ENCODE measurements at regions not wholly inside any gene's neighbourhood (a gene's known extent, or its start where the extent isn't known, plus 50 kb on each side); places are given as distances from the start of the nearest gene placed in this dataset.

DNA sequence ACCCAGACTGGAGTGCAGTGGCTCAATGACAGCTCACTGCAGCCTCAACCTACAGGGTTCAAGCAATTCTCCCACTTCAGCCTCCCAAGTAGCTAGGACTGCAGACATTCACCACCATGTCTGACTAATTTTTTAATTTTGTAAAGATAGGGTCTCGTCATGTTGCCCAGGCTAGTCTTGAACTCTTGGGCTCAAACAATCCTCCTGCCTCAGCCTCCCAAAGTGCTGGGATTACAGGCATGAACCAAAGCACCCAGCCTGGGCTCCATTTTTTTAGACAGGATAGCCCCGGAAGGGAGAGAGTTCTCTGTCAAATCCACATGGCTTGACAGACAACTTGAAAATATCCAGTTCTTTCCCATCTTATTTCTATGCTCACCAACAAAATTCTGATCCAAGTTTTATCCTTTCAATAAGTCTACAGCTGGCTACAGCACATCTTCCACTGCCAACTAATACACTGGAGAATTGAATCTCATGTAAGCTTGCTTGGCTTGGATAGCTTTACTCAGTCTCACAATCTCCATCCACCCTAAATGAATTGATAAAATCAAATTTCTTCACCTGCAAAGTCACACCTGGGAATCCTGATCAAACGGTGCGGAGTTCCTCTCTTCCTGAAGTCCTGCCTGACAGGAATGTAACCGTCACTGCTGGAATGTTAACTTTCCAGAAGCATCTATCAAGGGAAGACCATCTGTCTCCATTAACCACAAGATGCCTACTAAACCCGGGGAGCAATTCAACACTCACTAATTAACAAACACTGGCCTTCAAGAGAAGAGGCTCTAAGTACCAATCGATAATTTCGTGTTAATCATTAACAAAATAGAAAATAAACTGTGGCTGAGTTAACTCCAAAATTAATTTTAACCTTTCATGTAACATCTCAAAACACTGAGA is 239.7 kb upstream of the MKLN1 start:
- Histone ChIP-seq H3K79me2 (ENCODE audit: control insufficient read depth, insufficient read depth, low read length) (peaks cover 17% of the 10 kb centered on the region), H3K9me1 (ENCODE audit: control insufficient read depth, extremely low read depth, insufficient read depth, low read length) (no peaks in the 10 kb centered on the region), H3K4me1 (ENCODE audit: control insufficient read depth, extremely low read depth, insufficient read depth, low read length) (no peaks in the 10 kb centered on the region), H3K9ac (ENCODE audit: control insufficient read depth, extremely low read depth, insufficient read depth, low read length) (no peak overlapping the region), H3K27me3 (ENCODE audit: control insufficient read depth, extremely low read depth, insufficient read depth, low read length) (no peaks in the 10 kb centered on the region), H3K4me2 (ENCODE audit: control insufficient read depth, extremely low read depth, insufficient read depth, low read depth, low read length) (no peak overlapping the region), H3K9me3 (ENCODE audit: control insufficient read depth, low read depth, low read length) (no peaks in the 10 kb centered on the region), H3K4me3 (ENCODE audit: control insufficient read depth in 2 of 3, extremely low read depth in 1 of 3, insufficient read depth in 2 of 3, low read depth in 1 of 3, low read length in 3 of 3) (no peak overlapping the region), H3K36me3 (ENCODE audit: control insufficient read depth in 2 of 2, extremely low read depth in 1 of 2, insufficient read depth in 2 of 2, low read length in 2 of 2) (peaks cover 0 to 4% of the 10 kb centered on the region in 2 experiments), H4K20me1 (ENCODE audit: control insufficient read depth, extremely low read depth, insufficient read depth, low read length) (no peaks in the 10 kb centered on the region), H2AFZ (ENCODE audit: control insufficient read depth, low read length) (no peak overlapping the region), H3K27ac (ENCODE audit: control insufficient read depth, insufficient read depth, low read length) (no peak overlapping the region)
- TF ChIP-seq, protein P1, sequence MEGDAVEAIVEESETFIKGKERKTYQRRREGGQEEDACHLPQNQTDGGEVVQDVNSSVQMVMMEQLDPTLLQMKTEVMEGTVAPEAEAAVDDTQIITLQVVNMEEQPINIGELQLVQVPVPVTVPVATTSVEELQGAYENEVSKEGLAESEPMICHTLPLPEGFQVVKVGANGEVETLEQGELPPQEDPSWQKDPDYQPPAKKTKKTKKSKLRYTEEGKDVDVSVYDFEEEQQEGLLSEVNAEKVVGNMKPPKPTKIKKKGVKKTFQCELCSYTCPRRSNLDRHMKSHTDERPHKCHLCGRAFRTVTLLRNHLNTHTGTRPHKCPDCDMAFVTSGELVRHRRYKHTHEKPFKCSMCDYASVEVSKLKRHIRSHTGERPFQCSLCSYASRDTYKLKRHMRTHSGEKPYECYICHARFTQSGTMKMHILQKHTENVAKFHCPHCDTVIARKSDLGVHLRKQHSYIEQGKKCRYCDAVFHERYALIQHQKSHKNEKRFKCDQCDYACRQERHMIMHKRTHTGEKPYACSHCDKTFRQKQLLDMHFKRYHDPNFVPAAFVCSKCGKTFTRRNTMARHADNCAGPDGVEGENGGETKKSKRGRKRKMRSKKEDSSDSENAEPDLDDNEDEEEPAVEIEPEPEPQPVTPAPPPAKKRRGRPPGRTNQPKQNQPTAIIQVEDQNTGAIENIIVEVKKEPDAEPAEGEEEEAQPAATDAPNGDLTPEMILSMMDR (optimal IDR thresholded peaks at IDR 0.05 in 1 of 3, IDR thresholded peaks at IDR 0.05 in 1 of 3, conservative IDR thresholded peaks at IDR 0.05 in 1 of 3; ENCODE audit: extremely low read depth in 1 of 3, insufficient read depth in 2 of 3, low read length in 3 of 3) = no peak
- TF ChIP-seq EZH2 (IDR thresholded peaks at IDR 0.05; ENCODE audit: low read length) = no peak
- no peak for FAIRE-seq
- DNase-seq (ENCODE audit: low read depth, low spot score) = no peak
- dilution Hi-C loops (cut with MboI; ENCODE audit: extremely low pct_ligation_motif_present, low sequenced_read_pairs) = no loop called here

DNA sequence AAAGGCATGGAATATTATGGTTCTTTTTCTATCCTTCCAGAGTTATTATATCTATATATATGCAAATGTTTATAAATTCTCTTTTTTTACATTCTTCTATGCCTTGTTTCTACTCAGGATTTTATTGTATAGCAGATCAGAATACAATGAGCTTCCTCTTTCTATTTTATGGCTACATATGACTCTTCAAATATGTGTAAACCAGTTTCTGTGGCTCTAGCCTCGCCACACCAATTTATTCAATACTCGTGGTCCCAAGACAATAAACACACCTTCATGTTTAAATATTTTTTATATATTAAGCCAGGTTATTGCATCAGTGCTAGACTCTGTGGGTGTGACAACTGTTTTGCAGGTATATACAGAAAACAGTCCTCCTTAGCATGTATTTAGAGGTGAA is 237.5 kb upstream of the MKLN1 start:
- Histone ChIP-seq H3K9me3 (ENCODE audit: control insufficient read depth, low read depth, low read length) (no peaks in the 10 kb centered on the region), H3K27me3 (ENCODE audit: control insufficient read depth, extremely low read depth, insufficient read depth, low read length) (no peaks in the 10 kb centered on the region), H3K9me1 (ENCODE audit: control insufficient read depth, extremely low read depth, insufficient read depth, low read length) (no peaks in the 10 kb centered on the region), H3K4me1 (ENCODE audit: control insufficient read depth, extremely low read depth, insufficient read depth, low read length) (no peaks in the 10 kb centered on the region), H3K9ac (ENCODE audit: control insufficient read depth, extremely low read depth, insufficient read depth, low read length) (no peak overlapping the region), H3K36me3 (ENCODE audit: control insufficient read depth in 2 of 2, extremely low read depth in 1 of 2, insufficient read depth in 2 of 2, low read length in 2 of 2) (peaks cover 0 to 4% of the 10 kb centered on the region in 2 experiments), H2AFZ (ENCODE audit: control insufficient read depth, low read length) (no peak overlapping the region), H3K27ac (ENCODE audit: control insufficient read depth, insufficient read depth, low read length) (no peak overlapping the region), H4K20me1 (ENCODE audit: control insufficient read depth, extremely low read depth, insufficient read depth, low read length) (no peaks in the 10 kb centered on the region), H3K4me2 (ENCODE audit: control insufficient read depth, extremely low read depth, insufficient read depth, low read depth, low read length) (no peak overlapping the region), H3K4me3 (ENCODE audit: control insufficient read depth in 2 of 3, extremely low read depth in 1 of 3, insufficient read depth in 2 of 3, low read depth in 1 of 3, low read length in 3 of 3) (no peak overlapping the region), H3K79me2 (ENCODE audit: control insufficient read depth, insufficient read depth, low read length) (peaks cover 11% of the 10 kb centered on the region)
- FAIRE-seq (no peak), DNase-seq (ENCODE audit: low read depth, low spot score) (no peak)
- dilution Hi-C loops (cut with MboI; ENCODE audit: extremely low pct_ligation_motif_present, low sequenced_read_pairs) = no loop called here
- TF ChIP-seq EZH2 (IDR thresholded peaks at IDR 0.05; ENCODE audit: low read length) = no peak
- TF ChIP-seq, protein P1 (optimal IDR thresholded peaks at IDR 0.05 in 1 of 3, IDR thresholded peaks at IDR 0.05 in 1 of 3, conservative IDR thresholded peaks at IDR 0.05 in 1 of 3; ENCODE audit: extremely low read depth in 1 of 3, insufficient read depth in 2 of 3, low read length in 3 of 3) = no peak

Data from keratinocyte (primary cell).